ENCODE measurements at regions not wholly inside any gene's neighbourhood (a gene's known extent, or its start where the extent isn't known, plus 50 kb on each side); places are given as distances from the start of the nearest gene placed in this dataset.
A peak's percentile ranks its signal among the peaks of the same experiment; 100 is the strongest.

DNA sequence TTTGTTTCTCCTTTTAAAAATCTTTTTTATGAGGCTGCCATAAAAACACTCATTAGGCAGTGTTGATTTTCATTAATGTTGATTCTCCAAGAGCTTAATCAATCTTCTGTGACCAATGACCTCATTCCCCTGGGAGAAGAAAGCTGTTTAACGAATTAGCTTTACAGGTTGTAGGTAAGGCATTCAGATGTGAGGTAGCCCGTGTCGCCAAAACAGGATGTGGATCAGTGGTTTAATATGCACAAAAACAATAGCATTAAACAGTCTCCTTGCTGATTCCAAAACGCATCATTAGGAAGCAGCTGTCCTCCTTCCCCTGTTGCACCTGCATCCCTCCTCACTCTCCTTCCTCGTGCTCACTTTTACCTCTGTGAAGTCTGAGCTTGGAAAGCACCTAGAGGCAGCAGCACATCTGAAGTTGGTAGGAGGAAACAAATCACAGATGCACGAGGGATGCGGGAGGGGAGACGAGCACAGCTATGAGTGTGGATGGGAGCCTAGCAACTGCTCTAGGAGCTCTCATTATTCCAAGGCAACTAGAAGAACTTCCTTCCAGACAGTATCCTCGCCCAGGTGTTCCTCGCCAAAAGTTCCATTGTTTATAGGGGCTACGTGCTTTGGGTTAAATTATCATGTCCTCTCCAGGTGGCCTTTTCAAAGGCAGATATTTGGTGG lies 179.4 kb upstream of the SNX19 start:
- CTCF ChIA-PET, result no interaction called here
- BruUV-seq (replicated peaks), result no TSS peak
- H3K9me3 ChIP-seq, result 0 out of 2 replicates have a peak, but pooled peaks cover 7% of the 10 kb centered on the region
- intact Hi-C loops (cut with micrococcal nuclease; ENCODE audit: unreplicated experiment), result no loop called here
- no peaks in the 10 kb centered on the region for H3K27me3 ChIP-seq (replicated peaks; ENCODE audit: control insufficient read depth, insufficient read depth, low read length)
- Mint-ChIP-seq H3K27ac (ENCODE audit: unreplicated experiment) (no peak overlapping the region), H3K4me3 (ENCODE audit: unreplicated experiment) (no peak overlapping the region), H3K4me1 (ENCODE audit: low read depth, unreplicated experiment) (peaks cover 19% of the 10 kb centered on the region), H3K27me3 (ENCODE audit: insufficient read depth, unreplicated experiment) (no peaks in the 10 kb centered on the region), H3K9me3 (ENCODE audit: unreplicated experiment) (peaks cover 34% of the 10 kb centered on the region), H3K36me3 (ENCODE audit: insufficient read depth, unreplicated experiment) (no peaks in the 10 kb centered on the region)
- DNase-seq, result no peak
- TF ChIP-seq, protein P1, sequence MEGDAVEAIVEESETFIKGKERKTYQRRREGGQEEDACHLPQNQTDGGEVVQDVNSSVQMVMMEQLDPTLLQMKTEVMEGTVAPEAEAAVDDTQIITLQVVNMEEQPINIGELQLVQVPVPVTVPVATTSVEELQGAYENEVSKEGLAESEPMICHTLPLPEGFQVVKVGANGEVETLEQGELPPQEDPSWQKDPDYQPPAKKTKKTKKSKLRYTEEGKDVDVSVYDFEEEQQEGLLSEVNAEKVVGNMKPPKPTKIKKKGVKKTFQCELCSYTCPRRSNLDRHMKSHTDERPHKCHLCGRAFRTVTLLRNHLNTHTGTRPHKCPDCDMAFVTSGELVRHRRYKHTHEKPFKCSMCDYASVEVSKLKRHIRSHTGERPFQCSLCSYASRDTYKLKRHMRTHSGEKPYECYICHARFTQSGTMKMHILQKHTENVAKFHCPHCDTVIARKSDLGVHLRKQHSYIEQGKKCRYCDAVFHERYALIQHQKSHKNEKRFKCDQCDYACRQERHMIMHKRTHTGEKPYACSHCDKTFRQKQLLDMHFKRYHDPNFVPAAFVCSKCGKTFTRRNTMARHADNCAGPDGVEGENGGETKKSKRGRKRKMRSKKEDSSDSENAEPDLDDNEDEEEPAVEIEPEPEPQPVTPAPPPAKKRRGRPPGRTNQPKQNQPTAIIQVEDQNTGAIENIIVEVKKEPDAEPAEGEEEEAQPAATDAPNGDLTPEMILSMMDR (IDR thresholded peaks at IDR 0.05; ENCODE audit: insufficient read depth in 1 of 2, low read depth in 1 of 2, low read length in 1 of 2, severe bottlenecking in 1 of 2, unreplicated experiment in 1 of 2), result no peak
- peaks cover 21% of the 10 kb centered on the region for H3K4me1 ChIP-seq
- POLR2A ChIA-PET, result no interaction called here
- H3K36me3 ChIP-seq (ENCODE audit: control insufficient read depth, insufficient read depth, low read length), result no peaks in the 10 kb centered on the region
- H3K4me3 ChIP-seq (ENCODE audit: low read depth, low read length), result no peak overlapping the region

DNA sequence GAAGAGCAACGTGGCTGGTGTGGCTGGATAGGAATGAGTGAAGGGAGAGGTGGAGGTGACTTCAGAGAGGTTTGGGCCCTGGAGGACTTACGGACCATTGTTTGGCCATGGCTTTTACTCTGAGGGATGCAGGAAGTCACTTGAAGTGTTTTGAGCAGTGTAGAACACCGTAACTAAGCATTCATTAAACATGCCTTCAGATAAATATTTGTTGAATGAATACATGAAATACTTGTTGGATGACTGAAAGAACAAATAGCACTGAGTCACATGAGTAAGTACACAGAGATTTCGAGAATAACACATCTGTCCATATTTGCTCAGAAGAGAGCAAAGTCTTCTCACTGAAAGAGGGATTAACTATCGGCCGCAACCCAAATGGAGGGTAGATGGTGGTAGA lies 182.7 kb upstream of the SNX19 start:
- Histone ChIP-seq H3K27me3 (replicated peaks; ENCODE audit: control insufficient read depth, insufficient read depth, low read length) (no peaks in the 10 kb centered on the region), H3K36me3 (ENCODE audit: control insufficient read depth, insufficient read depth, low read length) (no peaks in the 10 kb centered on the region), H3K9me3 (0 out of 2 replicates have a peak, but pooled peaks cover 7% of the 10 kb centered on the region), H3K4me1 (peaks cover 21% of the 10 kb centered on the region), H3K4me3 (ENCODE audit: low read depth, low read length) (no peak overlapping the region)
- Mint-ChIP-seq H3K36me3 (ENCODE audit: insufficient read depth, unreplicated experiment) (no peaks in the 10 kb centered on the region), H3K4me1 (ENCODE audit: low read depth, unreplicated experiment) (peaks cover 19% of the 10 kb centered on the region), H3K27me3 (ENCODE audit: insufficient read depth, unreplicated experiment) (no peaks in the 10 kb centered on the region), H3K27ac (ENCODE audit: unreplicated experiment) (peak overlapping the region; percentile 57), H3K4me3 (ENCODE audit: unreplicated experiment) (peak overlapping the region; percentile 5), H3K9me3 (ENCODE audit: unreplicated experiment) (peaks cover 35% of the 10 kb centered on the region)
- TF ChIP-seq, protein P1 (IDR thresholded peaks at IDR 0.05; ENCODE audit: insufficient read depth in 1 of 2, low read depth in 1 of 2, low read length in 1 of 2, severe bottlenecking in 1 of 2, unreplicated experiment in 1 of 2), result no peak
- DNase-seq, result peak in 1 of 2 experiments; percentile 61
- BruUV-seq (replicated peaks), result no TSS peak
- ChIA-PET CTCF (no interaction called here), POLR2A (no interaction called here)
- intact Hi-C loops (cut with micrococcal nuclease; ENCODE audit: unreplicated experiment), result loop anchor here (1.0 kb wide), 2 partner anchors 10 to 35 kb away; no protein-coding TSS in a partner anchor

- no peaks in the 10 kb centered on the region for H3K27me3 Mint-ChIP-seq (ENCODE audit: insufficient read depth, unreplicated experiment)
- ChIA-PET CTCF (no interaction called here), POLR2A (no interaction called here)
- no peak overlapping the region for H3K4me3 Mint-ChIP-seq (ENCODE audit: unreplicated experiment)
- peaks cover 19% of the 10 kb centered on the region for H3K4me1 Mint-ChIP-seq (ENCODE audit: low read depth, unreplicated experiment)
- Histone ChIP-seq H3K4me3 (ENCODE audit: low read depth, low read length) (no peak overlapping the region), H3K9me3 (0 out of 2 replicates have a peak, but pooled peaks cover 7% of the 10 kb centered on the region), H3K4me1 (peaks cover 21% of the 10 kb centered on the region), H3K27me3 (replicated peaks; ENCODE audit: control insufficient read depth, insufficient read depth, low read length) (no peaks in the 10 kb centered on the region), H3K36me3 (ENCODE audit: control insufficient read depth, insufficient read depth, low read length) (no peaks in the 10 kb centered on the region)
- no peaks in the 10 kb centered on the region for H3K36me3 Mint-ChIP-seq (ENCODE audit: insufficient read depth, unreplicated experiment)
- BruUV-seq (replicated peaks), result TSS peak; percentile 33
- peaks cover 30% of the 10 kb centered on the region for H3K9me3 Mint-ChIP-seq (ENCODE audit: unreplicated experiment)
- intact Hi-C loops (cut with micrococcal nuclease; ENCODE audit: unreplicated experiment), result loop anchor here (1.0 kb wide), 2 partner anchors 10 to 35 kb away; no protein-coding TSS in a partner anchor
- no peak for DNase-seq
- H3K27ac Mint-ChIP-seq (ENCODE audit: unreplicated experiment), result peak overlapping the region; percentile 57
- TF ChIP-seq, protein P1 (IDR thresholded peaks at IDR 0.05; ENCODE audit: insufficient read depth in 1 of 2, low read depth in 1 of 2, low read length in 1 of 2, severe bottlenecking in 1 of 2, unreplicated experiment in 1 of 2), result no peak
Measured at GRCh38 chr11:131099746-131100145, 183.5 kb upstream of the SNX19 start.
